ENCODE measurements at regions not wholly inside any gene's neighbourhood (a gene's known extent, or its start where the extent isn't known, plus 50 kb on each side); places are given as distances from the start of the nearest gene placed in this dataset.

- peak; percentile 1 for DNase-seq (ENCODE audit: low read depth)
- no peak for TF ChIP-seq CTCF (conservative IDR thresholded peaks at IDR 0.05; ENCODE audit: control insufficient read depth, insufficient read depth, low read depth, low read length)
- H3K4me3 ChIP-seq (ENCODE audit: control insufficient read depth, low read depth, low read length): no peak overlapping the region
Observed at GRCh38 chr10:10235003-10235402, 782.7 kb upstream of the CELF2 start.

GRCh38 chr10:10247585-10247984, 770.1 kb upstream of the CELF2 start:
- no peak overlapping the region for H3K4me3 ChIP-seq (ENCODE audit: control insufficient read depth, low read depth, low read length)
- no peak for DNase-seq (ENCODE audit: low read depth)
- no peak for TF ChIP-seq CTCF (conservative IDR thresholded peaks at IDR 0.05; ENCODE audit: control insufficient read depth, insufficient read depth, low read depth, low read length)

- TF ChIP-seq CTCF (conservative IDR thresholded peaks at IDR 0.05; ENCODE audit: control insufficient read depth, insufficient read depth, low read depth, low read length): no peak
- DNase-seq (ENCODE audit: low read depth): peak; percentile 3
- no peak overlapping the region for H3K4me3 ChIP-seq (ENCODE audit: control insufficient read depth, low read depth, low read length)
Observed at GRCh38 chr10:10256860-10257259, 760.8 kb upstream of the CELF2 start.

GRCh38 chr10:10259013-10259412, 758.7 kb upstream of the CELF2 start:
- DNase-seq (ENCODE audit: low read depth): no peak
- no peak overlapping the region for H3K4me3 ChIP-seq (ENCODE audit: control insufficient read depth, low read depth, low read length)
- TF ChIP-seq CTCF (conservative IDR thresholded peaks at IDR 0.05; ENCODE audit: control insufficient read depth, insufficient read depth, low read depth, low read length): no peak

- no peak for TF ChIP-seq CTCF (conservative IDR thresholded peaks at IDR 0.05; ENCODE audit: control insufficient read depth, insufficient read depth, low read depth, low read length)
- no peak overlapping the region for H3K4me3 ChIP-seq (ENCODE audit: control insufficient read depth, low read depth, low read length)
- no peak for DNase-seq (ENCODE audit: low read depth)
Observed at GRCh38 chr10:10270126-10271050, 747.3 kb upstream of the CELF2 start.

GRCh38 chr10:10271639-10272192, 746.0 kb upstream of the CELF2 start:
- TF ChIP-seq CTCF (conservative IDR thresholded peaks at IDR 0.05; ENCODE audit: control insufficient read depth, insufficient read depth, low read depth, low read length): no peak
- DNase-seq (ENCODE audit: low read depth): no peak
- H3K4me3 ChIP-seq (ENCODE audit: control insufficient read depth, low read depth, low read length): no peak overlapping the region
